Breast epithelium (tissue), 3 donors: ENCODE measurements at regions not wholly inside any gene's neighbourhood (a gene's known extent, or its start where the extent isn't known, plus 50 kb on each side); places are given as distances from the start of the nearest gene placed in this dataset.

Source experiments
- POLR2AphosphoS5 ChIP-seq, 3 donors: sonication (generic); formaldehyde crosslinking; IDR thresholded peaks; one replicate each; pipeline ENCODE4 v1.6.1; 2017; ENCODE audit warnings: antibody characterized with exemption in 3 of 3
- TF ChIP-seq, protein P1 (sequence below), 3 donors: fragments of 450-650 bp; IDR thresholded peaks; one replicate each; pipeline ENCODE4 v1.5.1; 2016 to 2017; ENCODE audit warnings: antibody characterized with exemption in 3 of 3, mild to moderate bottlenecking in 3 of 3, moderate library complexity in 3 of 3

- TF ChIP-seq, protein P1, sequence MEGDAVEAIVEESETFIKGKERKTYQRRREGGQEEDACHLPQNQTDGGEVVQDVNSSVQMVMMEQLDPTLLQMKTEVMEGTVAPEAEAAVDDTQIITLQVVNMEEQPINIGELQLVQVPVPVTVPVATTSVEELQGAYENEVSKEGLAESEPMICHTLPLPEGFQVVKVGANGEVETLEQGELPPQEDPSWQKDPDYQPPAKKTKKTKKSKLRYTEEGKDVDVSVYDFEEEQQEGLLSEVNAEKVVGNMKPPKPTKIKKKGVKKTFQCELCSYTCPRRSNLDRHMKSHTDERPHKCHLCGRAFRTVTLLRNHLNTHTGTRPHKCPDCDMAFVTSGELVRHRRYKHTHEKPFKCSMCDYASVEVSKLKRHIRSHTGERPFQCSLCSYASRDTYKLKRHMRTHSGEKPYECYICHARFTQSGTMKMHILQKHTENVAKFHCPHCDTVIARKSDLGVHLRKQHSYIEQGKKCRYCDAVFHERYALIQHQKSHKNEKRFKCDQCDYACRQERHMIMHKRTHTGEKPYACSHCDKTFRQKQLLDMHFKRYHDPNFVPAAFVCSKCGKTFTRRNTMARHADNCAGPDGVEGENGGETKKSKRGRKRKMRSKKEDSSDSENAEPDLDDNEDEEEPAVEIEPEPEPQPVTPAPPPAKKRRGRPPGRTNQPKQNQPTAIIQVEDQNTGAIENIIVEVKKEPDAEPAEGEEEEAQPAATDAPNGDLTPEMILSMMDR (IDR thresholded peaks at IDR 0.05), result no peak
- TF ChIP-seq POLR2AphosphoS5 (IDR thresholded peaks at IDR 0.05), result no peak
Measured at GRCh38 chr11:71109186-71109585, 143.2 kb downstream of the SHANK2 start.
